ENCODE measurements at regions not wholly inside any gene's neighbourhood (a gene's known extent, or its start where the extent isn't known, plus 50 kb on each side); places are given as distances from the start of the nearest gene placed in this dataset.

DNA sequence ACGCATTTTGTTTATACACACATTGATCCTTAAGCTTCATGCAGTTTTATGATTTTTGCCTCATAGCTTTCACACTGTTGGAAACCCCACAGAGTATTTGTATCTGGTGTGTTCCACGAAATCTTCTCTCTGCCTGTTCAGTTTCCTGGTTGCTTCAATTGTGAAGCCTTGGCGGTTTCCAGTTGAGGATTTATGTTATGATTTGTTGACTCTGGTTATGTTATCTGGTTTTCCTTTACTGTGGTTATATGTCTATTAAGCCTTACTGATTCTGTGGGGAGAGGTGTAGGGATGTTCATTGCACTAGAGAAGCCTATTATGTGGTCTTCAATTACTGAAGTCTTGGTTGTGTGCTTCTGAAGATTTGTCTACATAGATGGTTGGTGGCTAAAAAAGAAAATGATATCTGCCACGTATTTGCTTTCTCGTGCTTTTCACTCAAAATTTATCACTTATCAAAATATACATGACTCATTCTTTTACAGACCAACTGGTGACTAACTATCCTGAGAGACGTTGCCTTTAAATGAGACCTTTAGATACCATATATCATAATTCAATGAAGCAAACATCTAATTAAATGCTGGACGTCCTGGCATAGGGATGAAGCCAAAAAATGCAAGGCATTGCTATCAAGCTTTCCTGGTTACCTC, 488.0 kb upstream of the B3GALT2 start:
- ChIA-PET CTCF (no interaction called here), POLR2A (no interaction called here), SMC1A (ENCODE audit: uncharacterized antibody, unreplicated experiment) (no interaction called here), RAD21 (ENCODE audit: unreplicated experiment) (no interaction called here)
- in situ Hi-C loops (cut with MboI) = no loop called here
- Histone ChIP-seq H3K27ac (ENCODE audit: control insufficient read depth, insufficient read depth) (no peak overlapping the region), H3K27me3 (replicated peaks in 1 of 2; ENCODE audit: control insufficient read depth in 2 of 2, insufficient read depth in 2 of 2, low read length in 1 of 2) (no peaks in the 10 kb centered on the region), H3K9me3 (replicated peaks; ENCODE audit: control insufficient read depth, insufficient read depth, low read length) (no peaks in the 10 kb centered on the region), H2AFZ (ENCODE audit: control insufficient read depth, low read depth, low read length) (no peak overlapping the region), H3K36me3 (ENCODE audit: control insufficient read depth in 2 of 2, insufficient read depth in 2 of 2, low read length in 1 of 2) (no peaks in the 10 kb centered on the region), H3K4me1 (ENCODE audit: control insufficient read depth, insufficient read depth, low read length) (no peaks in the 10 kb centered on the region), H3K9ac (ENCODE audit: control insufficient read depth, insufficient read depth, low read length) (no peak overlapping the region), H3K4me2 (ENCODE audit: control insufficient read depth, insufficient read depth) (no peak overlapping the region), H3K79me2 (ENCODE audit: control insufficient read depth, insufficient read depth, low read length) (no peaks in the 10 kb centered on the region), H4K20me1 (ENCODE audit: control insufficient read depth, insufficient read depth) (no peaks in the 10 kb centered on the region), H3K4me3 (no peak overlapping the region)
- intact Hi-C loops (cut with micrococcal nuclease; ENCODE audit: unreplicated experiment) = no loop called here
- no TSS peak for BruUV-seq (replicated peaks)
- DNase-seq (ENCODE audit: low read depth, low spot score) = no peak
- FAIRE-seq = no peak
- ATAC-seq = no peak
- WGBS (ENCODE audit: insufficient coverage, insufficient replicate concordance, low lambda C conversion rate, missing lambda C conversion rate) = 2% methylated on average over 7 of the region's 7 CpGs
- TF ChIP-seq TCF12 (IDR thresholded peaks at IDR 0.05; ENCODE audit: low read depth, low read length) (no peak), JUND (IDR thresholded peaks at IDR 0.05; ENCODE audit: low read depth, low read length) (no peak), IRF3 (IDR thresholded peaks at IDR 0.05) (no peak), LARP7 (IDR thresholded peaks at IDR 0.05) (no peak), STAT3 (IDR thresholded peaks at IDR 0.05; ENCODE audit: low read depth, low read length) (no peak), EP300 (IDR thresholded peaks at IDR 0.05; ENCODE audit: borderline replicate concordance in 1 of 2, control insufficient read depth in 1 of 2, low read depth in 2 of 2, low read length in 2 of 2) (no peak), BRCA1 (IDR thresholded peaks at IDR 0.05; ENCODE audit: low read depth, low read length) (no peak), PRDM15 (CRISPR knock-in tag; IDR thresholded peaks at IDR 0.05) (no peak)
- TF ChIP-seq, protein P1, sequence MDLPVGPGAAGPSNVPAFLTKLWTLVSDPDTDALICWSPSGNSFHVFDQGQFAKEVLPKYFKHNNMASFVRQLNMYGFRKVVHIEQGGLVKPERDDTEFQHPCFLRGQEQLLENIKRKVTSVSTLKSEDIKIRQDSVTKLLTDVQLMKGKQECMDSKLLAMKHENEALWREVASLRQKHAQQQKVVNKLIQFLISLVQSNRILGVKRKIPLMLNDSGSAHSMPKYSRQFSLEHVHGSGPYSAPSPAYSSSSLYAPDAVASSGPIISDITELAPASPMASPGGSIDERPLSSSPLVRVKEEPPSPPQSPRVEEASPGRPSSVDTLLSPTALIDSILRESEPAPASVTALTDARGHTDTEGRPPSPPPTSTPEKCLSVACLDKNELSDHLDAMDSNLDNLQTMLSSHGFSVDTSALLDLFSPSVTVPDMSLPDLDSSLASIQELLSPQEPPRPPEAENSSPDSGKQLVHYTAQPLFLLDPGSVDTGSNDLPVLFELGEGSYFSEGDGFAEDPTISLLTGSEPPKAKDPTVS (IDR thresholded peaks at IDR 0.05; ENCODE audit: low read depth, low read length) = no peak
- TF ChIP-seq, protein P2, sequence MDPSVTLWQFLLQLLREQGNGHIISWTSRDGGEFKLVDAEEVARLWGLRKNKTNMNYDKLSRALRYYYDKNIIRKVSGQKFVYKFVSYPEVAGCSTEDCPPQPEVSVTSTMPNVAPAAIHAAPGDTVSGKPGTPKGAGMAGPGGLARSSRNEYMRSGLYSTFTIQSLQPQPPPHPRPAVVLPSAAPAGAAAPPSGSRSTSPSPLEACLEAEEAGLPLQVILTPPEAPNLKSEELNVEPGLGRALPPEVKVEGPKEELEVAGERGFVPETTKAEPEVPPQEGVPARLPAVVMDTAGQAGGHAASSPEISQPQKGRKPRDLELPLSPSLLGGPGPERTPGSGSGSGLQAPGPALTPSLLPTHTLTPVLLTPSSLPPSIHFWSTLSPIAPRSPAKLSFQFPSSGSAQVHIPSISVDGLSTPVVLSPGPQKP (IDR thresholded peaks at IDR 0.05; ENCODE audit: low read depth, low read length) = no peak
- TF ChIP-seq, protein P3, sequence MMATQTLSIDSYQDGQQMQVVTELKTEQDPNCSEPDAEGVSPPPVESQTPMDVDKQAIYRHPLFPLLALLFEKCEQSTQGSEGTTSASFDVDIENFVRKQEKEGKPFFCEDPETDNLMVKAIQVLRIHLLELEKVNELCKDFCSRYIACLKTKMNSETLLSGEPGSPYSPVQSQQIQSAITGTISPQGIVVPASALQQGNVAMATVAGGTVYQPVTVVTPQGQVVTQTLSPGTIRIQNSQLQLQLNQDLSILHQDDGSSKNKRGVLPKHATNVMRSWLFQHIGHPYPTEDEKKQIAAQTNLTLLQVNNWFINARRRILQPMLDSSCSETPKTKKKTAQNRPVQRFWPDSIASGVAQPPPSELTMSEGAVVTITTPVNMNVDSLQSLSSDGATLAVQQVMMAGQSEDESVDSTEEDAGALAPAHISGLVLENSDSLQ (IDR thresholded peaks at IDR 0.05) = no peak
- TF ChIP-seq, protein P4, sequence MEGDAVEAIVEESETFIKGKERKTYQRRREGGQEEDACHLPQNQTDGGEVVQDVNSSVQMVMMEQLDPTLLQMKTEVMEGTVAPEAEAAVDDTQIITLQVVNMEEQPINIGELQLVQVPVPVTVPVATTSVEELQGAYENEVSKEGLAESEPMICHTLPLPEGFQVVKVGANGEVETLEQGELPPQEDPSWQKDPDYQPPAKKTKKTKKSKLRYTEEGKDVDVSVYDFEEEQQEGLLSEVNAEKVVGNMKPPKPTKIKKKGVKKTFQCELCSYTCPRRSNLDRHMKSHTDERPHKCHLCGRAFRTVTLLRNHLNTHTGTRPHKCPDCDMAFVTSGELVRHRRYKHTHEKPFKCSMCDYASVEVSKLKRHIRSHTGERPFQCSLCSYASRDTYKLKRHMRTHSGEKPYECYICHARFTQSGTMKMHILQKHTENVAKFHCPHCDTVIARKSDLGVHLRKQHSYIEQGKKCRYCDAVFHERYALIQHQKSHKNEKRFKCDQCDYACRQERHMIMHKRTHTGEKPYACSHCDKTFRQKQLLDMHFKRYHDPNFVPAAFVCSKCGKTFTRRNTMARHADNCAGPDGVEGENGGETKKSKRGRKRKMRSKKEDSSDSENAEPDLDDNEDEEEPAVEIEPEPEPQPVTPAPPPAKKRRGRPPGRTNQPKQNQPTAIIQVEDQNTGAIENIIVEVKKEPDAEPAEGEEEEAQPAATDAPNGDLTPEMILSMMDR (IDR thresholded peaks at IDR 0.05 in 2 of 3, conservative IDR thresholded peaks at IDR 0.05 in 1 of 3; ENCODE audit: control insufficient read depth in 2 of 3, extremely low read depth in 1 of 3, insufficient read depth in 1 of 3, low read depth in 3 of 3, low read length in 3 of 3) = no peak
